Astrocyte of the spinal cord (primary cell): ENCODE measurements at regions not wholly inside any gene's neighbourhood (a gene's known extent, or its start where the extent isn't known, plus 50 kb on each side); places are given as distances from the start of the nearest gene placed in this dataset.
A peak's percentile ranks its signal among the peaks of the same experiment; 100 is the strongest.

Experiments used
- DNase-seq: peaks from one replicate; pipeline ENCODE4 v3.0.0; 2011; ENCODE audit warnings: low read depth, low spot score
- H3K4me3 ChIP-seq: 2 replicates; pipeline ENCODE4 v1.5.1; 2011; ENCODE audit warnings: low read depth, mild to moderate bottlenecking, low read length, moderate library complexity
- in situ Hi-C: cut with HindIII; loops from 2 replicates; pipeline ENCODE4 v1.10.0; 2017; ENCODE audit warnings: low sequenced_read_pairs
- TF ChIP-seq, protein P1 (sequence below): IDR thresholded peaks from 2 replicates; pipeline ENCODE4 v1.5.1; 2012; ENCODE audit warnings: low read depth, mild to moderate bottlenecking, low read length, inconsistent platforms

DNA sequence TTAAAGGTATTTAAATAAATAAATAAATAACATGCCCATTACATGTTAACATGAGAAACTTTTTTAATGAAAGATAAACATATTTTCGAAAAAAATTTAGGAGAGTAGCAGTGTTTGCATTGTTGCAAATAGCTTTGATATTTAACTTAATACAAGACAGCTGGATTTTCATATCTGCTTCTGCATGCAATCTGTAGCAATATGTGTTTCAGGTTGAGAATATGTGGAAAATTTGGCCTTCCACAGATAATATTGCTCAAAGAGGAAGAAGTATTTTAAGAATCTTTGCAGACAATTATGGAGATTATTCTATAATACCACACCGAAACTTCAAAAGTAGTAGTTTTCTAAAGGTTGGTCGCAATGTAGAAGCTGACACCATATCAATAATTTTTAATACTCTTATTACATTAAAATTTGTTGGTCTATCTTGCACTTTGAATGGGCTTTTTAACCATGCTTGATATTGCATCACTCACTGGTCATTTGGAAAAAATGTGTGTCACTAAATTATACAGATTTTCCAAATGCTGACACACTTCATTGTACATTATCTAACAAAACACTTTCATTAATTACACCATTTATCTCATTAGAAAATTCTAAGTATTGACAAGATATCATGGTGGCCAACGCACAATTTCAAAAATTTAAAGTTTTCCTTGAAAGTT is 229.8 kb upstream of the HDAC9 start:
- no peak for DNase-seq
- no peak overlapping the region for H3K4me3 ChIP-seq
- TF ChIP-seq, protein P1, sequence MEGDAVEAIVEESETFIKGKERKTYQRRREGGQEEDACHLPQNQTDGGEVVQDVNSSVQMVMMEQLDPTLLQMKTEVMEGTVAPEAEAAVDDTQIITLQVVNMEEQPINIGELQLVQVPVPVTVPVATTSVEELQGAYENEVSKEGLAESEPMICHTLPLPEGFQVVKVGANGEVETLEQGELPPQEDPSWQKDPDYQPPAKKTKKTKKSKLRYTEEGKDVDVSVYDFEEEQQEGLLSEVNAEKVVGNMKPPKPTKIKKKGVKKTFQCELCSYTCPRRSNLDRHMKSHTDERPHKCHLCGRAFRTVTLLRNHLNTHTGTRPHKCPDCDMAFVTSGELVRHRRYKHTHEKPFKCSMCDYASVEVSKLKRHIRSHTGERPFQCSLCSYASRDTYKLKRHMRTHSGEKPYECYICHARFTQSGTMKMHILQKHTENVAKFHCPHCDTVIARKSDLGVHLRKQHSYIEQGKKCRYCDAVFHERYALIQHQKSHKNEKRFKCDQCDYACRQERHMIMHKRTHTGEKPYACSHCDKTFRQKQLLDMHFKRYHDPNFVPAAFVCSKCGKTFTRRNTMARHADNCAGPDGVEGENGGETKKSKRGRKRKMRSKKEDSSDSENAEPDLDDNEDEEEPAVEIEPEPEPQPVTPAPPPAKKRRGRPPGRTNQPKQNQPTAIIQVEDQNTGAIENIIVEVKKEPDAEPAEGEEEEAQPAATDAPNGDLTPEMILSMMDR, result no peak
- in situ Hi-C loops, result no loop called here

DNA sequence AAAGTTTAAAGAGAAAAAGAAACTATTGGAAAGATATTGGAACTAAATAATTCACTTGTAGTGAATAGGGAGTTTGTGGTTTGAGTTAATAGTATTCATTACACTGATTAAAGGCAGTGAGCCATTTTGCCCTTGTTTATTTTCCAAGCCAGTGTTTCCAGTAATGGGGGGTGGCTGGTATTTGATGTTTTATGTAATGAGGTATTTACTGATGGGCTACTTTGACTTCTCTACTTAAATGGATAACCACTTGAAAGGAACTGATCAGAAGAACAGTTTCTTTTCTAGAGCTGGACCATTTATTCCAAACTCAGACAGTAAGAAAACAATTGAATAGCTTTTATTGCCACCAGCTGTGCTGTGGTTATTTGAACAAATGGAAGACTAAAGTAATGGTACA is 227.0 kb upstream of the HDAC9 start:
- H3K4me3 ChIP-seq, result no peak overlapping the region
- TF ChIP-seq, protein P1, result no peak
- DNase-seq, result peak; percentile 27
- in situ Hi-C loops, result no loop called here

DNA sequence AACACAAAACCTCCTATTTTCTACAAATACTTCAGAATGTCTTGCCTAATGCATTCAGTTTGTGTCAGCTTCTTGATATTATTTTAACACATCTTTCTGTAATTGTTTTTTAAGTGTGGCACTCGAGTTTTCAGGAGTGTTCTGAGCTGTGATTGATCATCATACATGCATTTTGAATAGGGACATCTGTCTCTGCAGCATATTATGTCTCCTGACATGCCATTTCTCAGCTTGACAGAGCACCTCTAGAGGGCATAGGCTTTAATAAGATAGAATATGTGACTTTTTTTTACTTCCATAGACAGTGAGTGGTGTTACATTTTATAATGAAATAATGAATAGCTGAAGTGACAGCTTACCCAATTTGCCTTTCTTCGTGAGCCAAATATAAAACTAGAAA is 219.2 kb upstream of the HDAC9 start:
- no peak for DNase-seq
- in situ Hi-C loops, result no loop called here
- TF ChIP-seq, protein P1, result no peak
- no peak overlapping the region for H3K4me3 ChIP-seq

DNA sequence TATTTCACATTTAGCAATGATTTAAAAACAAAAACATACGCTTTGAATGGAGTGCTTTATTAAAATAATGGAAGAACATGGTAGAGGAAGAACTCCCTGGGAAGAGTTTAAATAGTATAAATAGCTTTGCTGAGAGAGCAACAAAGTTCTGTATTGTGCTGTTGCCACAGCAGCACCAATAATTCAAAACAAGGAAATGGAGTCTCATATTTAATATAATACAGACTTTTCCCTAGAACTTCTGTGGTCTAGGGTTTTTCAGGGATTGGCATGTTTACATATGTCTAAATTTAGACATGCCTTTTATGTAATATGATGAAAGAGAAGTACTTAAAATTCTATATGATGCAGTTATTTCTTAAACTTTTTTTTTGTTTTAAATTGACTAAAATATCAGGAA is 217.2 kb upstream of the HDAC9 start:
- DNase-seq, result peak; percentile 18
- TF ChIP-seq, protein P1, result no peak
- no peak overlapping the region for H3K4me3 ChIP-seq
- in situ Hi-C loops, result no loop called here

DNA sequence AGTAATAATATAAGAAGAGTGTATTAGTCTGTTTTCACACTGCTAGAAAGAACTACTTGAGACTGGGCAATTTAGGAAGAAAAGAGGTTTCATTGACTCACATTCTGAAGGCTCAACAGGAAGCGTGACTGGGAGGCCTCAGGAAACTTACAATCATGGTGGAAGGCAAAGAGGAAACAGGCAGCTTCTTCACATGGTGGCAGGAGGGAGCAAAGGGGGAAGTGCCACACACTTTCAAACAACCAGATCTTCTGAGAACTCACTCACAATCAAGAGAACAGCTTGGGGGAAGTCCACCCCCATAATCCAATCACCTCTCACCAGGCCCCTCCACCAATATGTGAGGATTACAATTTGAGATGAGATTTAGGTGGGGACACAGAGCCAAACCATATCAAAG is 212.5 kb upstream of the HDAC9 start:
- H3K4me3 ChIP-seq, result no peak overlapping the region
- in situ Hi-C loops, result no loop called here
- TF ChIP-seq, protein P1, result no peak
- no peak for DNase-seq

DNA sequence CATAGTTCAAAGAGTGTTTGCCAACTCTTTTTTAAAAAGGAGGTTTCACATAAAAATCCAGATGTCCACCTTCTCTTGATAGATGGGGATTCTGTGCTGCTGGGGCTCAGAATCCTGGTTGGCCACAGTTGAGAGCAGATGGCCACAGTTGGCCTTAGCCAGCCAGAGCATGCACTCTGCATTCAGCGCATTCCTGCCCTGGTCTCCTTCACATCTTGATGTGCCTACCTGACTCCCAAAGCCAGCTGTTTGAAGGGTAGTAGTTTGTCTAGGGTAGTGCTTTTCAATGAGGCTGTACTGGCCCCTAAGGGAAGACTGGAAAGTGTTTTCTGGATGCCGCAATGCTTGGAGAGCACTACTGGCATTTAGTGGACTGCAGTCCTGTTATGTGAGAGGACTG is 208.1 kb upstream of the HDAC9 start:
- no peak overlapping the region for H3K4me3 ChIP-seq
- in situ Hi-C loops, result no loop called here
- TF ChIP-seq, protein P1, result no peak
- DNase-seq, result no peak
